CD4-positive, alpha-beta T cell (primary cell): ENCODE measurements at regions not wholly inside any gene's neighbourhood (a gene's known extent, or its start where the extent isn't known, plus 50 kb on each side); places are given as distances from the start of the nearest gene placed in this dataset.

Experiments used
- ATAC-seq: fragments of 200-7000 bp; cut with Tn5 transposase; one replicate; pipeline ENCODE4 v1.10.0; 2022; ENCODE audit warnings: mild to moderate bottlenecking; ENCODE audit not compliant: poor library complexity
- CTCF ChIA-PET: fragments of 350-600 bp; sonication (Branson Sonifier 250); formaldehyde crosslinking; loops from one replicate; lab custom pipeline; 2021; ENCODE audit warnings: antibody characterized with exemption, inconsistent platforms; lab: Charles Lee
- POLR2A ChIA-PET: fragments of 350-600 bp; sonication (Branson Sonifier 250); formaldehyde crosslinking; loops from one replicate; lab custom pipeline; 2021; ENCODE audit warnings: antibody characterized with exemption, inconsistent platforms; lab: Charles Lee
- DNase-seq, 14 experiments: peaks; one replicate each; pipeline ENCODE4 v3.0.0-alpha.2; 2013 to 2020; ENCODE audit warnings: mixed read lengths in 2 of 14
- H3K27ac ChIP-seq, 2 donors: one replicate each; pipeline versions ENCODE4 v1.5.1 to v1.7.0; 2013; ENCODE audit warnings: low read length in 2 of 2, low read depth in 1 of 2, mild to moderate bottlenecking in 1 of 2
- H3K27me3 ChIP-seq, 2 experiments: 1 replicate in 1 of 2; 2 replicates in 1 of 2; pipeline versions ENCODE4 v1.6.1 to v1.7.0; 2013; ENCODE audit warnings: low read length in 2 of 2, control low read depth in 1 of 2, mild to moderate bottlenecking in 1 of 2, moderate library complexity in 1 of 2; ENCODE audit not compliant: insufficient read depth in 2 of 2, control insufficient read depth in 1 of 2
- H3K36me3 ChIP-seq: one replicate; pipeline ENCODE4 v1.6.1; 2013; ENCODE audit warnings: low read length, control low read depth; ENCODE audit not compliant: insufficient read depth
- H3K4me1 ChIP-seq: one replicate; pipeline ENCODE4 v1.6.1; 2013; ENCODE audit warnings: low read length, control low read depth; ENCODE audit not compliant: insufficient read depth
- H3K4me3 ChIP-seq: one replicate; pipeline ENCODE4 v1.5.1; 2013; ENCODE audit warnings: mild to moderate bottlenecking, low read length, moderate library complexity
- H3K9me3 ChIP-seq, 2 experiments: 1 replicate in 1 of 2; 2 replicates in 1 of 2; pipeline versions ENCODE4 v1.6.1 to v1.7.0; 2013; ENCODE audit warnings: low read length in 2 of 2, mild to moderate bottlenecking in 2 of 2, control low read depth in 1 of 2, moderate library complexity in 1 of 2; ENCODE audit not compliant: control insufficient read depth in 1 of 2, insufficient read depth in 1 of 2
- H3K27ac Mint-ChIP-seq: one replicate; pipeline ENCODE4 v1.8.0; 2020; ENCODE audit warnings: mixed read lengths
- H3K27me3 Mint-ChIP-seq: one replicate; pipeline ENCODE4 v1.8.0; 2021; ENCODE audit warnings: mixed read lengths
- H3K36me3 Mint-ChIP-seq: one replicate; pipeline ENCODE4 v1.8.0; 2021; ENCODE audit warnings: low read depth, mixed read lengths
- H3K4me1 Mint-ChIP-seq: one replicate; pipeline ENCODE4 v1.8.0; 2021; ENCODE audit warnings: low read depth, mixed read lengths
- H3K4me3 Mint-ChIP-seq: one replicate; pipeline ENCODE4 v1.8.0; 2020; ENCODE audit warnings: mild to moderate bottlenecking, mixed read lengths
- H3K9me3 Mint-ChIP-seq: one replicate; pipeline ENCODE4 v1.8.0; 2020; ENCODE audit warnings: mixed read lengths
- intact Hi-C, 2 experiments: fragments of 100-400 bp; cut with DNase I in 1 of 2; cut with micrococcal nuclease in 1 of 2; formaldehyde crosslinking; loops; one replicate each; pipeline versions ENCODE4 v1.15.1 to v1.9.0; 2023 to 2025; cut with DNase I, micrococcal nuclease
- TF ChIP-seq, protein P1 (sequence below): fragments of 200-600 bp; IDR thresholded peaks from one replicate; pipeline ENCODE4 v1.8.0; 2022; ENCODE audit warnings: antibody characterized with exemption, mild to moderate bottlenecking

- H3K4me3 ChIP-seq, result no peak overlapping the region
- DNase-seq (no peak), ATAC-seq (no peak)
- Mint-ChIP-seq H3K4me3 (no peak overlapping the region), H3K4me1 (no peaks in the 10 kb centered on the region), H3K27ac (no peak overlapping the region), H3K27me3 (no peaks in the 10 kb centered on the region), H3K36me3 (no peaks in the 10 kb centered on the region), H3K9me3 (peaks cover 11% of the 10 kb centered on the region)
- no peak overlapping the region for H3K27ac ChIP-seq
- CTCF ChIA-PET, result no interaction called here
- POLR2A ChIA-PET, result no interaction called here
- H3K4me1 ChIP-seq, result no peaks in the 10 kb centered on the region
- TF ChIP-seq, protein P1, sequence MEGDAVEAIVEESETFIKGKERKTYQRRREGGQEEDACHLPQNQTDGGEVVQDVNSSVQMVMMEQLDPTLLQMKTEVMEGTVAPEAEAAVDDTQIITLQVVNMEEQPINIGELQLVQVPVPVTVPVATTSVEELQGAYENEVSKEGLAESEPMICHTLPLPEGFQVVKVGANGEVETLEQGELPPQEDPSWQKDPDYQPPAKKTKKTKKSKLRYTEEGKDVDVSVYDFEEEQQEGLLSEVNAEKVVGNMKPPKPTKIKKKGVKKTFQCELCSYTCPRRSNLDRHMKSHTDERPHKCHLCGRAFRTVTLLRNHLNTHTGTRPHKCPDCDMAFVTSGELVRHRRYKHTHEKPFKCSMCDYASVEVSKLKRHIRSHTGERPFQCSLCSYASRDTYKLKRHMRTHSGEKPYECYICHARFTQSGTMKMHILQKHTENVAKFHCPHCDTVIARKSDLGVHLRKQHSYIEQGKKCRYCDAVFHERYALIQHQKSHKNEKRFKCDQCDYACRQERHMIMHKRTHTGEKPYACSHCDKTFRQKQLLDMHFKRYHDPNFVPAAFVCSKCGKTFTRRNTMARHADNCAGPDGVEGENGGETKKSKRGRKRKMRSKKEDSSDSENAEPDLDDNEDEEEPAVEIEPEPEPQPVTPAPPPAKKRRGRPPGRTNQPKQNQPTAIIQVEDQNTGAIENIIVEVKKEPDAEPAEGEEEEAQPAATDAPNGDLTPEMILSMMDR, result no peak
- H3K36me3 ChIP-seq, result no peaks in the 10 kb centered on the region
- peaks cover 0 to 8% of the 10 kb centered on the region in 2 experiments for H3K9me3 ChIP-seq
- intact Hi-C loops, result no loop called here
- no peaks in the 10 kb centered on the region for H3K27me3 ChIP-seq
Measured at GRCh38 chr21:18914570-18914969, 511.0 kb upstream of the TMPRSS15 start.

DNA sequence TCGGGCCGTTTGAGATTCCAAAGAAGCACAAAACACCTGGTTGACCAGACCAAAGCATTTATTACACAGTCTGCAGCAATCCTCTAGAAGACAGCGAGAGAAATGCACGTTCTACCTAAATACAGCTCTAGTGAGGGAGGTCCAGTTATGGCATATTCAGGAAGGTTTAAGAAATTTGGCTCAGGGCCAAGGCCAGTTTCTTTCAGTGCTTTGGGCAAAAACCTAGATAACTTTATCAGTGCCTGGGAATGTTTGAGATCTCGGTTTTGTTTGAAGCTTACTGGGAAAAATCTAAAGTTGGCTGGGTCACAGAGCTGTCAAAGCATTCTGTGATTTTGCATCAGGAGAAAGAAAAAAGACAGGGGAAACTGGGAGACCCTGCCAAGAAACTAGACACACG lies 514.0 kb upstream of the TMPRSS15 start:
- Histone ChIP-seq H3K27me3 (no peaks in the 10 kb centered on the region), H3K9me3 (peaks cover 0 to 5% of the 10 kb centered on the region in 2 experiments), H3K4me3 (no peak overlapping the region), H3K27ac (no peak overlapping the region), H3K4me1 (no peaks in the 10 kb centered on the region), H3K36me3 (no peaks in the 10 kb centered on the region)
- peaks cover 4% of the 10 kb centered on the region for H3K9me3 Mint-ChIP-seq
- ATAC-seq, result no peak
- H3K4me3 Mint-ChIP-seq, result no peak overlapping the region
- H3K36me3 Mint-ChIP-seq, result no peaks in the 10 kb centered on the region
- POLR2A ChIA-PET, result no interaction called here
- CTCF ChIA-PET, result no interaction called here
- DNase-seq, result no peak
- no peaks in the 10 kb centered on the region for H3K4me1 Mint-ChIP-seq
- TF ChIP-seq, protein P1, result no peak
- H3K27ac Mint-ChIP-seq, result no peak overlapping the region
- intact Hi-C loops, result no loop called here
- no peaks in the 10 kb centered on the region for H3K27me3 Mint-ChIP-seq

- Histone ChIP-seq H3K36me3 (no peaks in the 10 kb centered on the region), H3K4me1 (no peaks in the 10 kb centered on the region), H3K9me3 (peaks cover 0 to 4% of the 10 kb centered on the region in 2 experiments), H3K4me3 (no peak overlapping the region), H3K27ac (no peak overlapping the region), H3K27me3 (no peaks in the 10 kb centered on the region)
- ChIA-PET POLR2A (no interaction called here), CTCF (no interaction called here)
- Mint-ChIP-seq H3K4me1 (no peaks in the 10 kb centered on the region), H3K36me3 (no peaks in the 10 kb centered on the region), H3K4me3 (no peak overlapping the region), H3K9me3 (peaks cover 10% of the 10 kb centered on the region), H3K27ac (no peak overlapping the region), H3K27me3 (no peaks in the 10 kb centered on the region)
- TF ChIP-seq, protein P1, result no peak
- intact Hi-C loops, result no loop called here
- no peak for ATAC-seq
- no peak for DNase-seq
Measured at GRCh38 chr21:18931237-18931636, 527.7 kb upstream of the TMPRSS15 start.
